Stimulated activated CD8-positive, alpha-beta memory T cell treated with anti-CD3 and anti-CD28 coated beads, Interleukin-4, amount 100 ng/mL, for 48 hours (primary cell): ENCODE measurements at regions not wholly inside any gene's neighbourhood (a gene's known extent, or its start where the extent isn't known, plus 50 kb on each side); places are given as distances from the start of the nearest gene placed in this dataset.

Experiments
- DNase-seq: peaks from one replicate; pipeline ENCODE4 v3.0.0-alpha.2; 2020

- DNase-seq: no peak
Observed at GRCh38 chr2:200219309-200220113, 87.0 kb upstream of the SPATS2L start.

GRCh38 chr2:200220251-200220650, 86.2 kb upstream of the SPATS2L start:
- no peak for DNase-seq

GRCh38 chr2:200221055-200221955, 85.2 kb upstream of the SPATS2L start:
- DNase-seq: no peak

- DNase-seq: no peak
Observed at GRCh38 chr2:200222791-200223190, 83.7 kb upstream of the SPATS2L start.

- no peak for DNase-seq
Observed at GRCh38 chr2:200223205-200223784, 83.2 kb upstream of the SPATS2L start.

- DNase-seq: no peak
Observed at GRCh38 chr2:200225951-200226350, 80.5 kb upstream of the SPATS2L start.

- DNase-seq: no peak
Observed at GRCh38 chr2:200226451-200227426, 79.8 kb upstream of the SPATS2L start.

- DNase-seq: no peak
Observed at GRCh38 chr2:200230716-200231115, 75.8 kb upstream of the SPATS2L start.

- DNase-seq: no peak
Observed at GRCh38 chr2:200235533-200235932, 71.0 kb upstream of the SPATS2L start.

- no peak for DNase-seq
Observed at GRCh38 chr2:200239216-200239615, 67.3 kb upstream of the SPATS2L start.

GRCh38 chr2:200242570-200242969, 63.9 kb upstream of the SPATS2L start:
- DNase-seq: no peak

- DNase-seq: no peak
Observed at GRCh38 chr2:200243441-200243840, 63.1 kb upstream of the SPATS2L start.

GRCh38 chr2:200244111-200244510, 62.4 kb upstream of the SPATS2L start:
- no peak for DNase-seq

- no peak for DNase-seq
Observed at GRCh38 chr2:200247494-200247893, 59.0 kb upstream of the SPATS2L start.

GRCh38 chr2:200252265-200253067, 54.0 kb upstream of the SPATS2L start:
- DNase-seq: no peak

- no peak for DNase-seq
Observed at GRCh38 chr2:200253639-200254038, 52.9 kb upstream of the SPATS2L start.

- DNase-seq: no peak
Observed at GRCh38 chr2:200254773-200255172, 51.7 kb upstream of the SPATS2L start.

GRCh38 chr2:200255549-200255948, 50.9 kb upstream of the SPATS2L start:
- DNase-seq: no peak
